ENCODE measurements at regions not wholly inside any gene's neighbourhood (a gene's known extent, or its start where the extent isn't known, plus 50 kb on each side); places are given as distances from the start of the nearest gene placed in this dataset.

DNA sequence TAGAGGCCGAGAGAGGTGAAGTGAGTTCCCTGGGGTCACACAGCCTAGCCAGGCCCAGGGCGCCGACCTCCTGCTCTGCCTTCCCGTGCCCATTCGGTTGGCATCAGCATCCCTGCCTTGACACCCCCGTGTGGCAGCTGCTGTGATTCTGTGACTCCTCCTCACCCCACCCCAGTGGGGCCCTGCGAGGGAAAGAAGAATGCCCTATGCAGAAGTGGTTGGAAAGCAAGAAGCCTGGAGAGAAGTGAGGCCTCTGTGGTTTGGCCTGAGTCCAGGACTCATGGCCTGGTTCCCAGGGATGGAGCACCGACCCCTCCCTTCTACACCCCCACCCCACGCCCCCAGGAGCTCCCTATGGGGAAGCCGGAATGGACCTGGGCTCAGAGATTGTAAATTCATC, 296.2 kb downstream of the SEC14L1 start:
- TF ChIP-seq TAF1 (IDR thresholded peaks at IDR 0.05; ENCODE audit: low read depth) (no peak), CEBPB (IDR thresholded peaks at IDR 0.05) (no peak), NFIC (IDR thresholded peaks at IDR 0.05) (peak; percentile 50; the same call in 1 of the 2 replicates), EP300 (IDR thresholded peaks at IDR 0.05; ENCODE audit: borderline replicate concordance) (no peak; the same call in 1 of the 2 replicates), FOXM1 (IDR thresholded peaks at IDR 0.05; ENCODE audit: borderline replicate concordance, low read depth) (no peak), YY1 (IDR thresholded peaks at IDR 0.05; ENCODE audit: low read depth) (no peak), EGR1 (IDR thresholded peaks at IDR 0.05) (no peak), CREB1 (IDR thresholded peaks at IDR 0.05; ENCODE audit: low read depth) (no peak), RAD21 (IDR thresholded peaks at IDR 0.05; ENCODE audit: low read depth) (no peak)
- TF ChIP-seq, protein P1, sequence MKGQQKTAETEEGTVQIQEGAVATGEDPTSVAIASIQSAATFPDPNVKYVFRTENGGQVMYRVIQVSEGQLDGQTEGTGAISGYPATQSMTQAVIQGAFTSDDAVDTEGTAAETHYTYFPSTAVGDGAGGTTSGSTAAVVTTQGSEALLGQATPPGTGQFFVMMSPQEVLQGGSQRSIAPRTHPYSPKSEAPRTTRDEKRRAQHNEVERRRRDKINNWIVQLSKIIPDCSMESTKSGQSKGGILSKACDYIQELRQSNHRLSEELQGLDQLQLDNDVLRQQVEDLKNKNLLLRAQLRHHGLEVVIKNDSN (IDR thresholded peaks at IDR 0.05), result no peak
- TF ChIP-seq, protein P2, sequence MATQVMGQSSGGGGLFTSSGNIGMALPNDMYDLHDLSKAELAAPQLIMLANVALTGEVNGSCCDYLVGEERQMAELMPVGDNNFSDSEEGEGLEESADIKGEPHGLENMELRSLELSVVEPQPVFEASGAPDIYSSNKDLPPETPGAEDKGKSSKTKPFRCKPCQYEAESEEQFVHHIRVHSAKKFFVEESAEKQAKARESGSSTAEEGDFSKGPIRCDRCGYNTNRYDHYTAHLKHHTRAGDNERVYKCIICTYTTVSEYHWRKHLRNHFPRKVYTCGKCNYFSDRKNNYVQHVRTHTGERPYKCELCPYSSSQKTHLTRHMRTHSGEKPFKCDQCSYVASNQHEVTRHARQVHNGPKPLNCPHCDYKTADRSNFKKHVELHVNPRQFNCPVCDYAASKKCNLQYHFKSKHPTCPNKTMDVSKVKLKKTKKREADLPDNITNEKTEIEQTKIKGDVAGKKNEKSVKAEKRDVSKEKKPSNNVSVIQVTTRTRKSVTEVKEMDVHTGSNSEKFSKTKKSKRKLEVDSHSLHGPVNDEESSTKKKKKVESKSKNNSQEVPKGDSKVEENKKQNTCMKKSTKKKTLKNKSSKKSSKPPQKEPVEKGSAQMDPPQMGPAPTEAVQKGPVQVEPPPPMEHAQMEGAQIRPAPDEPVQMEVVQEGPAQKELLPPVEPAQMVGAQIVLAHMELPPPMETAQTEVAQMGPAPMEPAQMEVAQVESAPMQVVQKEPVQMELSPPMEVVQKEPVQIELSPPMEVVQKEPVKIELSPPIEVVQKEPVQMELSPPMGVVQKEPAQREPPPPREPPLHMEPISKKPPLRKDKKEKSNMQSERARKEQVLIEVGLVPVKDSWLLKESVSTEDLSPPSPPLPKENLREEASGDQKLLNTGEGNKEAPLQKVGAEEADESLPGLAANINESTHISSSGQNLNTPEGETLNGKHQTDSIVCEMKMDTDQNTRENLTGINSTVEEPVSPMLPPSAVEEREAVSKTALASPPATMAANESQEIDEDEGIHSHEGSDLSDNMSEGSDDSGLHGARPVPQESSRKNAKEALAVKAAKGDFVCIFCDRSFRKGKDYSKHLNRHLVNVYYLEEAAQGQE (IDR thresholded peaks at IDR 0.05; ENCODE audit: low read depth), result no peak
- TF ChIP-seq, protein P3, sequence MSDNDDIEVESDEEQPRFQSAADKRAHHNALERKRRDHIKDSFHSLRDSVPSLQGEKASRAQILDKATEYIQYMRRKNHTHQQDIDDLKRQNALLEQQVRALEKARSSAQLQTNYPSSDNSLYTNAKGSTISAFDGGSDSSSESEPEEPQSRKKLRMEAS (IDR thresholded peaks at IDR 0.05), result no peak

Measured in Ishikawa (cell line).